DOHH2 (cell line): ENCODE measurements at regions not wholly inside any gene's neighbourhood (a gene's known extent, or its start where the extent isn't known, plus 50 kb on each side); places are given as distances from the start of the nearest gene placed in this dataset.

Experiments
- H3F3A ChIP-seq: fragments of 200-600 bp; sonication (generic), shearing (Covaris generic); 2 replicates; pipeline ENCODE4 v1.6.0; 2016; ENCODE audit warnings: antibody characterized with exemption, mild to moderate bottlenecking; ENCODE audit not compliant: control insufficient read depth, insufficient read depth
- H3K27ac ChIP-seq: fragments of 200-600 bp; sonication (generic); 2 replicates; pipeline ENCODE4 v1.5.1; 2014; ENCODE audit warnings: low read depth, mild to moderate bottlenecking, low read length, moderate library complexity
- H3K27me3 ChIP-seq: fragments of 200-600 bp; sonication (generic); 2 replicates; pipeline ENCODE4 v1.6.1; 2014; ENCODE audit warnings: mild to moderate bottlenecking, low read length, mixed read lengths; ENCODE audit not compliant: control insufficient read depth
- H3K36me3 ChIP-seq: fragments of 200-600 bp; sonication (generic); 2 replicates; pipeline ENCODE4 v1.6.1; 2014; ENCODE audit warnings: mild to moderate bottlenecking, low read length, moderate library complexity, mixed read lengths; ENCODE audit not compliant: control insufficient read depth
- H3K4me1 ChIP-seq: fragments of 200-600 bp; sonication (generic); 2 replicates; pipeline ENCODE4 v1.6.1; 2014; ENCODE audit warnings: mild to moderate bottlenecking, low read length, mixed read lengths; ENCODE audit not compliant: control insufficient read depth
- H3K4me2 ChIP-seq: fragments of 200-600 bp; sonication (generic); 2 replicates; pipeline ENCODE4 v1.6.0; 2014; ENCODE audit warnings: mild to moderate bottlenecking, low read length, moderate library complexity
- H3K4me3 ChIP-seq: fragments of 200-600 bp; sonication (generic); 2 replicates; pipeline ENCODE4 v1.5.1; 2014; ENCODE audit warnings: mild to moderate bottlenecking, low read length, mixed read lengths
- H3K79me2 ChIP-seq: fragments of 200-600 bp; sonication (generic); 2 replicates; pipeline ENCODE4 v1.6.1; 2014; ENCODE audit warnings: mild to moderate bottlenecking, low read length, mixed read lengths; ENCODE audit not compliant: control insufficient read depth
- H3K9me2 ChIP-seq: fragments of 200-600 bp; sonication (generic); replicated peaks from 2 replicates; pipeline ENCODE4 v1.6.1; 2014; ENCODE audit warnings: mild to moderate bottlenecking, low read length, mixed read lengths; ENCODE audit not compliant: control insufficient read depth
- H3K9me3 ChIP-seq: fragments of 200-600 bp; sonication (generic); 2 replicates; pipeline ENCODE4 v1.6.1; 2014; ENCODE audit warnings: antibody characterized with exemption, low read length, mixed read lengths; ENCODE audit not compliant: control insufficient read depth, insufficient read depth
- H4K20me1 ChIP-seq: fragments of 200-600 bp; sonication (generic); 2 replicates; pipeline ENCODE4 v1.6.0; 2014; ENCODE audit warnings: low read depth, mild to moderate bottlenecking, antibody characterized with exemption, low read length, moderate library complexity; ENCODE audit not compliant: control insufficient read depth, insufficient read depth
- EZH2phosphoT487 ChIP-seq: fragments of 200-600 bp; sonication (generic); IDR thresholded peaks from 2 replicates; pipeline ENCODE4 v1.6.1; 2017; ENCODE audit warnings: borderline replicate concordance, mild to moderate bottlenecking, antibody characterized with exemption, low read length, moderate library complexity, mixed read lengths
- TF ChIP-seq, protein P1 (sequence below): fragments of 200-600 bp; sonication (generic); IDR thresholded peaks from one replicate; pipeline ENCODE4 v1.5.1; 2014; ENCODE audit warnings: antibody characterized with exemption, mild to moderate bottlenecking, low read depth, low read length; ENCODE audit not compliant: poor library complexity, severe bottlenecking

GRCh38 chr3:170709046-170709445 lies 123.2 kb upstream of the SLC7A14 start:
- H3K36me3 ChIP-seq, result no peaks in the 10 kb centered on the region
- H3K27ac ChIP-seq, result no peak overlapping the region
- H3K9me3 ChIP-seq, result peaks cover 8% of the 10 kb centered on the region; the same call in 1 of the 2 replicates
- TF ChIP-seq, protein P1, sequence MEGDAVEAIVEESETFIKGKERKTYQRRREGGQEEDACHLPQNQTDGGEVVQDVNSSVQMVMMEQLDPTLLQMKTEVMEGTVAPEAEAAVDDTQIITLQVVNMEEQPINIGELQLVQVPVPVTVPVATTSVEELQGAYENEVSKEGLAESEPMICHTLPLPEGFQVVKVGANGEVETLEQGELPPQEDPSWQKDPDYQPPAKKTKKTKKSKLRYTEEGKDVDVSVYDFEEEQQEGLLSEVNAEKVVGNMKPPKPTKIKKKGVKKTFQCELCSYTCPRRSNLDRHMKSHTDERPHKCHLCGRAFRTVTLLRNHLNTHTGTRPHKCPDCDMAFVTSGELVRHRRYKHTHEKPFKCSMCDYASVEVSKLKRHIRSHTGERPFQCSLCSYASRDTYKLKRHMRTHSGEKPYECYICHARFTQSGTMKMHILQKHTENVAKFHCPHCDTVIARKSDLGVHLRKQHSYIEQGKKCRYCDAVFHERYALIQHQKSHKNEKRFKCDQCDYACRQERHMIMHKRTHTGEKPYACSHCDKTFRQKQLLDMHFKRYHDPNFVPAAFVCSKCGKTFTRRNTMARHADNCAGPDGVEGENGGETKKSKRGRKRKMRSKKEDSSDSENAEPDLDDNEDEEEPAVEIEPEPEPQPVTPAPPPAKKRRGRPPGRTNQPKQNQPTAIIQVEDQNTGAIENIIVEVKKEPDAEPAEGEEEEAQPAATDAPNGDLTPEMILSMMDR, result no peak
- no peak for TF ChIP-seq EZH2phosphoT487
- H3K4me1 ChIP-seq, result no peaks in the 10 kb centered on the region
- no peak overlapping the region for H3K4me3 ChIP-seq
- no peaks in the 10 kb centered on the region for H4K20me1 ChIP-seq
- H3K9me2 ChIP-seq, result no peaks in the 10 kb centered on the region
- no peaks in the 10 kb centered on the region for H3F3A ChIP-seq
- H3K4me2 ChIP-seq, result no peak overlapping the region
- peaks cover 8% of the 10 kb centered on the region; the same call in 1 of the 2 replicates for H3K27me3 ChIP-seq
- no peaks in the 10 kb centered on the region for H3K79me2 ChIP-seq

GRCh38 chr3:170707899-170708298 lies 122.0 kb upstream of the SLC7A14 start:
- no peaks in the 10 kb centered on the region for H4K20me1 ChIP-seq
- no peaks in the 10 kb centered on the region for H3F3A ChIP-seq
- no peak overlapping the region for H3K4me3 ChIP-seq
- TF ChIP-seq, protein P1, result no peak
- no peak for TF ChIP-seq EZH2phosphoT487
- H3K4me2 ChIP-seq, result no peak overlapping the region
- no peaks in the 10 kb centered on the region for H3K79me2 ChIP-seq
- H3K4me1 ChIP-seq, result no peaks in the 10 kb centered on the region
- no peaks in the 10 kb centered on the region for H3K9me2 ChIP-seq
- no peak overlapping the region for H3K27ac ChIP-seq
- peaks cover 8% of the 10 kb centered on the region; the same call in 1 of the 2 replicates for H3K9me3 ChIP-seq
- peaks cover 4% of the 10 kb centered on the region; the same call in 1 of the 2 replicates for H3K27me3 ChIP-seq
- H3K36me3 ChIP-seq, result no peaks in the 10 kb centered on the region

DNA sequence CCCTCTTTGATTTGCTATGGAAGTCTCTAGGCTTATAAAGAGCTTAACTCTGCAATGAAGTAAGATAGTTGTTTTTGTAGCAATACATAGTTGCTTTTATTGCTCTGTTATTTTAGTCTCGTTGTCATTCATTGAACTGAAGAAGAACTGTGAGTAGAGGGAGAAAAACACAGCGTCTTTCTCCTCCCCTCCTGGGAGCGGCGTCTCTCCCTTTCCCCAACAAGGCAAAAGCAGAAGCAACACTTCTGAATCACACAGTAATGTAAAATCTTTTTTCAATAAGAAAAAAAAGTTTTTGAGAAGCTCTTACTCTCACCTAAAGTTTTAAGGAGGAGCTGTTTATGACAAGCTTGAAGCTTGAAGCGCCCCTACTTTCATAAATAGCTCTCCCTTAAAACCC lies 119.3 kb upstream of the SLC7A14 start:
- Histone ChIP-seq H3K4me1 (no peaks in the 10 kb centered on the region), H4K20me1 (no peaks in the 10 kb centered on the region), H3K9me3 (peaks cover 5% of the 10 kb centered on the region; the same call in 1 of the 2 replicates), H3K4me2 (no peak overlapping the region), H3F3A (no peaks in the 10 kb centered on the region), H3K36me3 (no peaks in the 10 kb centered on the region), H3K4me3 (no peak overlapping the region), H3K79me2 (no peaks in the 10 kb centered on the region), H3K27ac (no peak overlapping the region), H3K9me2 (no peaks in the 10 kb centered on the region), H3K27me3 (0 out of 2 replicates have a peak, but pooled peaks cover under 1% of the 10 kb centered on the region)
- no peak for TF ChIP-seq EZH2phosphoT487
- TF ChIP-seq, protein P1, result no peak

DNA sequence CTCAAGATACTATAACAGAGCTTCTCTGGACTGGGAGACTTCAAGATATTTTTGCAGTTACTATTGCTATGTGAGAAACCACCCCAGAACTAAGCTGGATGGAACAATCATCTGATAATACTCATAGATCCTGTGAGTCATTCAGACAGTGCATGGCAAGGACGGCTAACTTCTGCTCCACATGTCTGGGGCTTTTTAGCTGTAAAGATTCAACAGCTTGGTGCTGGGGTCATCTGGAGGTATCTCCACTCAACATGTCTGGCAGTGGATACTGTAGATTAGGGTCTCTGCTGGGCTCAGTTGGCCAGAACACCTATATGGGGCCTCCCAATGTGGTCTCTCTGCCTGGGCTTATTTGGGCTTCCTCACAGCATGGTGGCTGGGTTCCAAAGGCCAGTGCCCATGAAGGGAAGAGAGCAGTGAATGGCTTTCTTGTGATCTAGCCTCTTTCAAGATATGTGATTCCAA lies 117.3 kb upstream of the SLC7A14 start:
- no peak overlapping the region for H3K4me3 ChIP-seq
- TF ChIP-seq EZH2phosphoT487, result no peak
- TF ChIP-seq, protein P1, result no peak
- no peaks in the 10 kb centered on the region for H3K4me1 ChIP-seq
- H3K79me2 ChIP-seq, result no peaks in the 10 kb centered on the region
- H3K4me2 ChIP-seq, result no peak overlapping the region
- no peaks in the 10 kb centered on the region for H3K27me3 ChIP-seq
- H3K9me2 ChIP-seq, result no peaks in the 10 kb centered on the region
- no peaks in the 10 kb centered on the region for H3K36me3 ChIP-seq
- H3F3A ChIP-seq, result no peaks in the 10 kb centered on the region
- no peaks in the 10 kb centered on the region for H4K20me1 ChIP-seq
- H3K27ac ChIP-seq, result no peak overlapping the region
- H3K9me3 ChIP-seq, result no peaks in the 10 kb centered on the region
